ENCODE measurements at regions not wholly inside any gene's neighbourhood (a gene's known extent, or its start where the extent isn't known, plus 50 kb on each side); places are given as distances from the start of the nearest gene placed in this dataset.

- no peak for DNase-seq (ENCODE audit: low read depth)
- ChIA-PET POLR2A (no interaction called here), CTCF (no interaction called here)
- Histone ChIP-seq H3K27me3 (ENCODE audit: control insufficient read depth, insufficient read depth, low read length) (no peaks in the 10 kb centered on the region), H3K36me3 (ENCODE audit: control insufficient read depth, insufficient read depth, low read length) (no peaks in the 10 kb centered on the region), H3K4me3 (ENCODE audit: low read depth, low read length) (no peak overlapping the region)
- TF ChIP-seq, protein P1, sequence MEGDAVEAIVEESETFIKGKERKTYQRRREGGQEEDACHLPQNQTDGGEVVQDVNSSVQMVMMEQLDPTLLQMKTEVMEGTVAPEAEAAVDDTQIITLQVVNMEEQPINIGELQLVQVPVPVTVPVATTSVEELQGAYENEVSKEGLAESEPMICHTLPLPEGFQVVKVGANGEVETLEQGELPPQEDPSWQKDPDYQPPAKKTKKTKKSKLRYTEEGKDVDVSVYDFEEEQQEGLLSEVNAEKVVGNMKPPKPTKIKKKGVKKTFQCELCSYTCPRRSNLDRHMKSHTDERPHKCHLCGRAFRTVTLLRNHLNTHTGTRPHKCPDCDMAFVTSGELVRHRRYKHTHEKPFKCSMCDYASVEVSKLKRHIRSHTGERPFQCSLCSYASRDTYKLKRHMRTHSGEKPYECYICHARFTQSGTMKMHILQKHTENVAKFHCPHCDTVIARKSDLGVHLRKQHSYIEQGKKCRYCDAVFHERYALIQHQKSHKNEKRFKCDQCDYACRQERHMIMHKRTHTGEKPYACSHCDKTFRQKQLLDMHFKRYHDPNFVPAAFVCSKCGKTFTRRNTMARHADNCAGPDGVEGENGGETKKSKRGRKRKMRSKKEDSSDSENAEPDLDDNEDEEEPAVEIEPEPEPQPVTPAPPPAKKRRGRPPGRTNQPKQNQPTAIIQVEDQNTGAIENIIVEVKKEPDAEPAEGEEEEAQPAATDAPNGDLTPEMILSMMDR (IDR thresholded peaks at IDR 0.05; ENCODE audit: insufficient read depth, low read depth, low read length): no peak
These were observed 581.8 kb downstream of the HS3ST4 start for GRCh38 chr16:26273607-26274006.

DNA sequence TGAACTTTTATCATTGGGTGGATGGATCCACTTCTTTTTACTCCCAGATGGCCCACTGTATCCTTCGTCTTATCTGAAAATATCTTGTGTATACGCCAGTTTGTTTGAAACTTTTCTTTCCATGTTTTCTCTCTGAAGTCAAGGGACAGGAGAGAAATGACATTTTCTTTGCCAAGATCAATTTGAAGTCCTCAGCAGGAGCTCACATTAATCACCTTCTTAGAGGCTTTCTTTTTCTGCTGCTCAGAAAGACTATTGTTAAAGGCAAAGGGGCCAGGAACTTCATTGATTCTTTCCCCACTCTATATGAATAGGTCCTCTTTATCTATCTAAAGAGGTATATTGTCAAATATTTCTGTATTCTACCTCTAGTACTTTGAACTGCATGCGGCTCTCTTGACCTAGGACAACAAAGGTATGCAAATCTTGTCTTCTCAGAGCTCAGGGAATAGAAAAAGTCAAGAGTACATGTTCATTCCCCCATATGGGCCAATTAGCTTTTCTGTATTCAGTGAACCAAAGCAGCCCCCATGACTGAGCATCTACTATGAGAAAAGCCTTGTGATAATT, 583.3 kb downstream of the HS3ST4 start:
- ChIA-PET POLR2A (no interaction called here), CTCF (no interaction called here)
- no peaks in the 10 kb centered on the region for H3K27me3 ChIP-seq (ENCODE audit: control insufficient read depth, insufficient read depth, low read length)
- TF ChIP-seq, protein P1 (IDR thresholded peaks at IDR 0.05; ENCODE audit: insufficient read depth, low read depth, low read length): no peak
- H3K4me3 ChIP-seq (ENCODE audit: low read depth, low read length): no peak overlapping the region
- no peak for DNase-seq (ENCODE audit: low read depth)
- H3K36me3 ChIP-seq (ENCODE audit: control insufficient read depth, insufficient read depth, low read length): no peaks in the 10 kb centered on the region

- Histone ChIP-seq H3K36me3 (ENCODE audit: control insufficient read depth, insufficient read depth, low read length) (no peaks in the 10 kb centered on the region), H3K4me3 (ENCODE audit: low read depth, low read length) (no peak overlapping the region), H3K27me3 (ENCODE audit: control insufficient read depth, insufficient read depth, low read length) (no peaks in the 10 kb centered on the region)
- ChIA-PET CTCF (no interaction called here), POLR2A (no interaction called here)
- TF ChIP-seq, protein P1 (IDR thresholded peaks at IDR 0.05; ENCODE audit: insufficient read depth, low read depth, low read length): no peak
- no peak for DNase-seq (ENCODE audit: low read depth)
These were observed 584.5 kb downstream of the HS3ST4 start for GRCh38 chr16:26276289-26276688.

GRCh38 chr16:26281381-26282110, 589.8 kb downstream of the HS3ST4 start:
- H3K36me3 ChIP-seq (ENCODE audit: control insufficient read depth, insufficient read depth, low read length): no peaks in the 10 kb centered on the region
- CTCF ChIA-PET: no interaction called here
- no peak overlapping the region for H3K4me3 ChIP-seq (ENCODE audit: low read depth, low read length)
- no peaks in the 10 kb centered on the region for H3K27me3 ChIP-seq (ENCODE audit: control insufficient read depth, insufficient read depth, low read length)
- TF ChIP-seq, protein P1 (IDR thresholded peaks at IDR 0.05; ENCODE audit: insufficient read depth, low read depth, low read length): no peak
- POLR2A ChIA-PET: no interaction called here
- no peak for DNase-seq (ENCODE audit: low read depth)

- TF ChIP-seq, protein P1 (IDR thresholded peaks at IDR 0.05; ENCODE audit: insufficient read depth, low read depth, low read length): no peak
- no peak for DNase-seq (ENCODE audit: low read depth)
- no peaks in the 10 kb centered on the region for H3K36me3 ChIP-seq (ENCODE audit: control insufficient read depth, insufficient read depth, low read length)
- CTCF ChIA-PET: no interaction called here
- POLR2A ChIA-PET: no interaction called here
- H3K27me3 ChIP-seq (ENCODE audit: control insufficient read depth, insufficient read depth, low read length): no peaks in the 10 kb centered on the region
- no peak overlapping the region for H3K4me3 ChIP-seq (ENCODE audit: low read depth, low read length)
These were observed 604.0 kb downstream of the HS3ST4 start for GRCh38 chr16:26295625-26296304.
